GM19025 (cell line): ENCODE measurements at regions not wholly inside any gene's neighbourhood (a gene's known extent, or its start where the extent isn't known, plus 50 kb on each side); places are given as distances from the start of the nearest gene placed in this dataset.
"Not testable (repeated sequence)": the region's sequence is repeated elsewhere in the genome, so short reads cannot be mapped to it uniquely, and the experiment has no call there.

Experiments used
- ATAC-seq: cut with Tn5 transposase; IDR thresholded peaks from one replicate; pipeline ENCODE4 v1.9.1; 2021; ENCODE audit warnings: mild to moderate bottlenecking, low read depth, moderate library complexity; ENCODE audit not compliant: unreplicated experiment

- no peak for ATAC-seq
Measured at GRCh38 chr7:118762451-118762850, 537.9 kb downstream of the ANKRD7 start.

GRCh38 chr7:118764221-118764620, 539.7 kb downstream of the ANKRD7 start:
- ATAC-seq, result no peak

- ATAC-seq, result no peak
Measured at GRCh38 chr7:118771672-118772071, 547.2 kb downstream of the ANKRD7 start.

- ATAC-seq, result no peak
Measured at GRCh38 chr7:118777308-118777707, 552.8 kb downstream of the ANKRD7 start.

- no peak for ATAC-seq
Measured at GRCh38 chr7:118792682-118793081, 568.2 kb downstream of the ANKRD7 start.

GRCh38 chr7:118793582-118793981, 569.1 kb downstream of the ANKRD7 start:
- ATAC-seq, result no peak

GRCh38 chr7:118794419-118794818, 569.9 kb downstream of the ANKRD7 start:
- no peak for ATAC-seq

- no peak for ATAC-seq
Measured at GRCh38 chr7:118801366-118801765, 576.9 kb downstream of the ANKRD7 start.

- no peak for ATAC-seq
Measured at GRCh38 chr7:118802726-118803125, 578.2 kb downstream of the ANKRD7 start.

GRCh38 chr7:118826246-118826645, 601.7 kb downstream of the ANKRD7 start:
- no peak for ATAC-seq

GRCh38 chr7:118836933-118837332, 612.4 kb downstream of the ANKRD7 start:
- ATAC-seq, result peak; percentile 99

- no peak for ATAC-seq
Measured at GRCh38 chr7:118839515-118839914, 615.0 kb downstream of the ANKRD7 start.

GRCh38 chr7:118843456-118843855, 619.0 kb downstream of the ANKRD7 start:
- no peak for ATAC-seq

- ATAC-seq, result no peak
Measured at GRCh38 chr7:118844748-118845147, 620.2 kb downstream of the ANKRD7 start.

- no peak for ATAC-seq
Measured at GRCh38 chr7:118845791-118846190, 621.3 kb downstream of the ANKRD7 start.

- ATAC-seq, result no peak
Measured at GRCh38 chr7:118846977-118847376, 622.5 kb downstream of the ANKRD7 start.

GRCh38 chr7:118855290-118855689, 630.8 kb downstream of the ANKRD7 start:
- no peak for ATAC-seq

GRCh38 chr7:118858651-118859149, 634.2 kb downstream of the ANKRD7 start:
- ATAC-seq, result no peak

- no peak for ATAC-seq
Measured at GRCh38 chr7:118861581-118861980, 637.1 kb downstream of the ANKRD7 start.

- no peak for ATAC-seq
Measured at GRCh38 chr7:118862740-118863139, 638.2 kb downstream of the ANKRD7 start.

GRCh38 chr7:118863966-118864365, 639.5 kb downstream of the ANKRD7 start:
- ATAC-seq, result no peak

GRCh38 chr7:118867860-118868259, 643.4 kb downstream of the ANKRD7 start:
- ATAC-seq, result no peak

- not testable (repeated sequence) for ATAC-seq
Measured at GRCh38 chr7:118869141-118869540, 644.6 kb downstream of the ANKRD7 start.
